Aorta (tissue), 5 donors: ENCODE measurements at regions not wholly inside any gene's neighbourhood (a gene's known extent, or its start where the extent isn't known, plus 50 kb on each side); places are given as distances from the start of the nearest gene placed in this dataset.

Experiments used
- ATAC-seq: fragments of 200-7000 bp; cut with Tn5 transposase; one replicate; pipeline ENCODE4 v1.9.1; 2022; ENCODE audit warnings: moderate library complexity; ENCODE audit not compliant: low FRiP score
- DNase-seq, 2 donors: peaks; one replicate each; pipeline ENCODE4 v3.0.0-alpha.2; 2020
- H3K27ac ChIP-seq, 2 donors: one replicate each; pipeline ENCODE4 v1.5.1; 2013; ENCODE audit warnings: low read length in 2 of 2, mild to moderate bottlenecking in 2 of 2, moderate library complexity in 2 of 2, control low read depth in 1 of 2, inconsistent platforms in 1 of 2, low read depth in 1 of 2
- H3K27me3 ChIP-seq, 2 donors: one replicate each; pipeline ENCODE4 v1.6.1; 2013; ENCODE audit warnings: control low read depth in 1 of 2, low read length in 1 of 2, mild to moderate bottlenecking in 1 of 2, moderate library complexity in 1 of 2; ENCODE audit not compliant: insufficient read depth in 2 of 2, control insufficient read depth in 1 of 2
- H3K36me3 ChIP-seq, 2 donors: one replicate each; pipeline ENCODE4 v1.6.1; 2013; ENCODE audit warnings: control low read depth in 1 of 2, low read length in 1 of 2, mild to moderate bottlenecking in 1 of 2; ENCODE audit not compliant: insufficient read depth in 2 of 2, control insufficient read depth in 1 of 2
- H3K4me1 ChIP-seq, 2 donors: one replicate each; pipeline ENCODE4 v1.6.1; 2013; ENCODE audit warnings: low read length in 2 of 2, control low read depth in 1 of 2, mild to moderate bottlenecking in 1 of 2, moderate library complexity in 1 of 2; ENCODE audit not compliant: insufficient read depth in 2 of 2, control insufficient read depth in 1 of 2
- H3K4me3 ChIP-seq, 2 donors: one replicate each; pipeline ENCODE4 v1.5.1; 2013; ENCODE audit warnings: low read length in 2 of 2, control low read depth in 1 of 2, mild to moderate bottlenecking in 1 of 2
- H3K9me3 ChIP-seq: one replicate; pipeline ENCODE4 v1.6.1; 2013; ENCODE audit warnings: mild to moderate bottlenecking, low read length; ENCODE audit not compliant: control insufficient read depth
- WGBS, 2 donors: extraction: QIAGEN DNeasy Blood & Tissue Kit; methylation state at CpG; one replicate each; pipeline ENCODE4 v1.1.7; 2013; 5-methylcytosine and 5-hydroxymethylcytosine counted together
- intact Hi-C, 2 donors: fragments of 100-400 bp; cut with DNase I; formaldehyde crosslinking; loops; one replicate each; pipeline versions ENCODE4 v1.14.2 to v1.15.0; 2022
- donor health status: healthy with polysubstance abuse.
- donor health status: Bipolar disorder and iron deficiency.
- donor health status: DM: no; HTN: no; CAD: no.
- donor health status: DM: no; HTN: no; CAD: no.
- donor health status: DM: yes; HTN: yes; CAD: no.

- DNase-seq (no peak), ATAC-seq (no peak)
- intact Hi-C loops, result no loop called here
- Histone ChIP-seq H3K27me3 (no peaks in the 10 kb centered on the region), H3K4me1 (no peaks in the 10 kb centered on the region), H3K27ac (no peak overlapping the region), H3K9me3 (no peaks in the 10 kb centered on the region), H3K4me3 (no peak overlapping the region), H3K36me3 (no peaks in the 10 kb centered on the region)
- WGBS, 2 donors, result 47 to 49% methylated on average over 8 of the region's 8 CpGs
Observed at GRCh38 chr1:119286587-119287181, 81.9 kb upstream of the HAO2 start.

GRCh38 chr1:119288751-119289150 is 79.8 kb upstream of the HAO2 start:
- Histone ChIP-seq H3K4me3 (no peak overlapping the region), H3K4me1 (no peaks in the 10 kb centered on the region), H3K36me3 (no peaks in the 10 kb centered on the region), H3K27ac (no peak overlapping the region), H3K27me3 (no peaks in the 10 kb centered on the region), H3K9me3 (no peaks in the 10 kb centered on the region)
- DNase-seq, result no peak
- no peak for ATAC-seq
- intact Hi-C loops, result no loop called here
- WGBS, 2 donors, result 17 to 40% methylated on average over 3 of the region's 3 CpGs

GRCh38 chr1:119290297-119290696 is 78.3 kb upstream of the HAO2 start:
- H3K4me3 ChIP-seq, result no peak overlapping the region
- ATAC-seq, result no peak
- 75 to 83% methylated on average over 4 of the region's 4 CpGs for WGBS, 2 donors
- H3K27ac ChIP-seq, result no peak overlapping the region
- no peaks in the 10 kb centered on the region for H3K27me3 ChIP-seq
- DNase-seq, result no peak
- no peaks in the 10 kb centered on the region for H3K36me3 ChIP-seq
- no peaks in the 10 kb centered on the region for H3K4me1 ChIP-seq
- no peaks in the 10 kb centered on the region for H3K9me3 ChIP-seq
- intact Hi-C loops, result no loop called here

- intact Hi-C loops, result no loop called here
- no peak for DNase-seq
- no peak overlapping the region for H3K27ac ChIP-seq
- no peaks in the 10 kb centered on the region for H3K4me1 ChIP-seq
- 33 to 46% methylated on average over 2 of the region's 2 CpGs for WGBS, 2 donors
- ATAC-seq, result no peak
- H3K9me3 ChIP-seq, result no peaks in the 10 kb centered on the region
- no peaks in the 10 kb centered on the region for H3K36me3 ChIP-seq
- H3K27me3 ChIP-seq, result no peaks in the 10 kb centered on the region
- no peak overlapping the region for H3K4me3 ChIP-seq
Observed at GRCh38 chr1:119291611-119292206, 76.9 kb upstream of the HAO2 start.

GRCh38 chr1:119293797-119294196 is 74.8 kb upstream of the HAO2 start:
- intact Hi-C loops, result no loop called here
- 68 to 70% methylated on average over 3 of the region's 3 CpGs for WGBS, 2 donors
- DNase-seq (no peak), ATAC-seq (no peak)
- no peak overlapping the region for H3K27ac ChIP-seq
- no peaks in the 10 kb centered on the region for H3K4me1 ChIP-seq
- H3K36me3 ChIP-seq, result no peaks in the 10 kb centered on the region
- no peaks in the 10 kb centered on the region for H3K27me3 ChIP-seq
- no peaks in the 10 kb centered on the region for H3K9me3 ChIP-seq
- H3K4me3 ChIP-seq, result no peak overlapping the region

GRCh38 chr1:119294199-119294598 is 74.4 kb upstream of the HAO2 start:
- H3K9me3 ChIP-seq, result no peaks in the 10 kb centered on the region
- ATAC-seq, result no peak
- H3K36me3 ChIP-seq, result no peaks in the 10 kb centered on the region
- no peaks in the 10 kb centered on the region for H3K27me3 ChIP-seq
- no peak for DNase-seq
- intact Hi-C loops, result no loop called here
- 58 to 59% methylated on average over 3 of the region's 3 CpGs for WGBS, 2 donors
- no peak overlapping the region for H3K27ac ChIP-seq
- no peaks in the 10 kb centered on the region for H3K4me1 ChIP-seq
- no peak overlapping the region for H3K4me3 ChIP-seq

- intact Hi-C loops, result no loop called here
- no peak for ATAC-seq
Observed at GRCh38 chr1:119294722-119295121, 73.9 kb upstream of the HAO2 start.

GRCh38 chr1:119298687-119299303 is 69.8 kb upstream of the HAO2 start:
- intact Hi-C loops, result no loop called here

More at GRCh38 chr1:119294722-119295121, 73.9 kb upstream of the HAO2 start:
- H3K27me3 ChIP-seq, result no peaks in the 10 kb centered on the region
- DNase-seq, result no peak
- H3K36me3 ChIP-seq, result no peaks in the 10 kb centered on the region
- H3K4me3 ChIP-seq, result no peak overlapping the region
- no peaks in the 10 kb centered on the region for H3K4me1 ChIP-seq
- 10 to 19% methylated on average over 2 of the region's 2 CpGs for WGBS, 2 donors
- H3K9me3 ChIP-seq, result no peaks in the 10 kb centered on the region
- H3K27ac ChIP-seq, result no peak overlapping the region

GRCh38 chr1:119302011-119302410 is 66.6 kb upstream of the HAO2 start:
- no peak for ATAC-seq
- DNase-seq, result no peak
- Histone ChIP-seq H3K4me1 (no peaks in the 10 kb centered on the region), H3K4me3 (no peak overlapping the region), H3K27ac (no peak overlapping the region), H3K27me3 (no peaks in the 10 kb centered on the region), H3K36me3 (no peaks in the 10 kb centered on the region), H3K9me3 (no peaks in the 10 kb centered on the region)
- WGBS, 2 donors, result 67 to 76% methylated on average over 3 of the region's 3 CpGs
- intact Hi-C loops, result no loop called here

More at GRCh38 chr1:119298687-119299303, 69.8 kb upstream of the HAO2 start:
- Histone ChIP-seq H3K9me3 (no peaks in the 10 kb centered on the region), H3K4me3 (no peak overlapping the region), H3K36me3 (no peaks in the 10 kb centered on the region), H3K27ac (no peak overlapping the region), H3K27me3 (no peaks in the 10 kb centered on the region), H3K4me1 (no peaks in the 10 kb centered on the region)
- ATAC-seq (no peak), DNase-seq (no peak)
